Gastroesophageal sphincter (tissue), 2 donors: ENCODE measurements at regions not wholly inside any gene's neighbourhood (a gene's known extent, or its start where the extent isn't known, plus 50 kb on each side); places are given as distances from the start of the nearest gene placed in this dataset.

ENCODE experiments used
- EP300 ChIP-seq: sonication (generic); formaldehyde crosslinking; IDR thresholded peaks from one replicate; pipeline ENCODE4 v1.6.1; 2017; ENCODE audit warnings: antibody characterized with exemption, mild to moderate bottlenecking
- POLR2A ChIP-seq, 2 donors: fragments of 450-650 bp; IDR thresholded peaks; one replicate each; pipeline ENCODE4 v1.6.1; 2017; ENCODE audit warnings: antibody characterized with exemption in 2 of 2, mild to moderate bottlenecking in 2 of 2, moderate library complexity in 1 of 2
- POLR2AphosphoS5 ChIP-seq: sonication (generic); formaldehyde crosslinking; IDR thresholded peaks from one replicate; pipeline ENCODE4 v1.6.1; 2017; ENCODE audit warnings: antibody characterized with exemption

DNA sequence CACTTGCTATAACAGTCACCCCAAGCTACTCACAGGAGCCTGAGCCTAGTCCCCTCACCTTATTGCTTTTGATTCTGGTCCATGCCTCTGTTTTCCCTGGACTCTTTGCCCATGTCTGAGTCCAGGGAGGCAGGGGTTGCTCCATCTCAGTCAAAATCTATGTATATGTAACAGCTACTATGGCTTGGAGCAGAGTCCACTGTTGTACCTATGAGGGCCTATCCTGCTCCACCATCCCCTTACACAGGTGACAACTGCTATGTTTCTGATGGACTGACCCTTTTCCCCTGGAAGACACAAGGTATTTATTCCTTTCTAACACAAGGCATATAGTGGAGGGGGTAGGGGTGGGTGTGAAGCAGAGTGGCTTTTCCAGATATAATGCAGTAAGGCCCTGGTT lies 119.6 kb downstream of the VPREB1 start:
- no peak for TF ChIP-seq EP300
- TF ChIP-seq POLR2A (IDR thresholded peaks at IDR 0.05) = no peak
- TF ChIP-seq POLR2AphosphoS5 = no peak
